ENCODE measurements at regions not wholly inside any gene's neighbourhood (a gene's known extent, or its start where the extent isn't known, plus 50 kb on each side); places are given as distances from the start of the nearest gene placed in this dataset.

GRCh38 chr11:69348414-69349235 lies 54.7 kb downstream of the MYEOV start:
- no peak overlapping the region for H3K27ac ChIP-seq (ENCODE audit: low read length)
- H3K4me1 ChIP-seq (ENCODE audit: control insufficient read depth, insufficient read depth, low read length), result no peaks in the 10 kb centered on the region
- H3K9ac ChIP-seq (ENCODE audit: low read length in 2 of 2), result no peak overlapping the region
- no peaks in the 10 kb centered on the region for H3K9me3 ChIP-seq (ENCODE audit: control insufficient read depth in 2 of 2, low read length in 2 of 2)
- H3K27me3 ChIP-seq (ENCODE audit: control insufficient read depth in 1 of 2, insufficient read depth in 2 of 2, low read length in 2 of 2), result peaks cover 0 to 2% of the 10 kb centered on the region in 2 donors
- no peak overlapping the region for H3K4me3 ChIP-seq (ENCODE audit: low read length in 2 of 2)
- H3K36me3 ChIP-seq (ENCODE audit: control insufficient read depth in 2 of 2, insufficient read depth in 2 of 2, low read length in 2 of 2), result no peaks in the 10 kb centered on the region

DNA sequence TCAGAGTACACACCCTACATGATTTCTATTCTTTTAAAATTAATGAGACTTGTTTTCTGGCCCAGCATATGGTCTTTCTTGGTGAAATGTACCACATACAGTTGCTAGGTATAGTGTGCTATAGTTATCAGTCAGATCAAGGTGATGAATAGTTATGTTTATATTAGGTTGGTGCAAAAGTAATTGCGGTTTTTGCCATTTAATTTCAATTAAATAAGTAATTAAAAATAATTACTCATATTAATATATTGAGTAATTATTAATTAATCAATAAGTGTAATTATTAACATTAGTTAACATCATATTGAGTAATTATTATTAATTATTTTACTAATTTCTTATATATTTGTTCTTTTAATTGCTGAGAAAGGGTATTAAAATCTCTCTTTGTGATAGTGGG lies 56.1 kb downstream of the MYEOV start:
- peaks cover 8% of the 10 kb centered on the region in 2 donors for H3K27me3 ChIP-seq (ENCODE audit: control insufficient read depth in 1 of 2, insufficient read depth in 2 of 2, low read length in 2 of 2)
- H3K36me3 ChIP-seq (ENCODE audit: control insufficient read depth in 2 of 2, insufficient read depth in 2 of 2, low read length in 2 of 2), result no peaks in the 10 kb centered on the region
- H3K4me3 ChIP-seq (ENCODE audit: low read length in 2 of 2), result no peak overlapping the region
- H3K4me1 ChIP-seq (ENCODE audit: control insufficient read depth, insufficient read depth, low read length), result no peaks in the 10 kb centered on the region
- no peak overlapping the region for H3K27ac ChIP-seq (ENCODE audit: low read length)
- no peak overlapping the region for H3K9ac ChIP-seq (ENCODE audit: low read length in 2 of 2)
- no peaks in the 10 kb centered on the region for H3K9me3 ChIP-seq (ENCODE audit: control insufficient read depth in 2 of 2, low read length in 2 of 2)

DNA sequence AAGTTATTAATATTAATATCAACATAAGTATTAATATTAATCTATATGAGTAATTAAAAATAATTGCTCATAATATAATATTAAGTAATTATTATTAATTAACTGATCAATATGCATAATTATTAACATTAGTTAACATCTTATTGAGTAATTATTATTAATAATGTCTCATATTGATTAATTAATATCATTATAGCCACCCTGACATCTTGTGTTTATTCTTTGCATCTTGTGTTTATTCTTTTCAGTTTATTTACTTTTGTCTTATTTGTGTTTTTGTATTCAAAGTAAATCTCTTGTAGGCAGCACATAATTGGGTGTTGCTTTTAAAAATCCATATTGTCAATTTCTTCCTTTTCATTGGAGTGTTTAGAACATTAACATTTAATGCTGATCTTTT lies 56.6 kb downstream of the MYEOV start:
- Histone ChIP-seq H3K9me3 (ENCODE audit: control insufficient read depth in 2 of 2, low read length in 2 of 2) (no peaks in the 10 kb centered on the region), H3K27ac (ENCODE audit: low read length) (no peak overlapping the region), H3K9ac (ENCODE audit: low read length in 2 of 2) (no peak overlapping the region), H3K36me3 (ENCODE audit: control insufficient read depth in 2 of 2, insufficient read depth in 2 of 2, low read length in 2 of 2) (no peaks in the 10 kb centered on the region), H3K4me1 (ENCODE audit: control insufficient read depth, insufficient read depth, low read length) (no peaks in the 10 kb centered on the region), H3K4me3 (ENCODE audit: low read length in 2 of 2) (no peak overlapping the region), H3K27me3 (ENCODE audit: control insufficient read depth in 1 of 2, insufficient read depth in 2 of 2, low read length in 2 of 2) (peaks cover 8% of the 10 kb centered on the region in 2 donors)

GRCh38 chr11:69351460-69351859 lies 57.5 kb downstream of the MYEOV start:
- H3K4me1 ChIP-seq (ENCODE audit: control insufficient read depth, insufficient read depth, low read length), result no peaks in the 10 kb centered on the region
- no peak overlapping the region for H3K9ac ChIP-seq (ENCODE audit: low read length in 2 of 2)
- H3K27me3 ChIP-seq (ENCODE audit: control insufficient read depth in 1 of 2, insufficient read depth in 2 of 2, low read length in 2 of 2), result peaks cover 8 to 11% of the 10 kb centered on the region in 2 donors
- H3K4me3 ChIP-seq (ENCODE audit: low read length in 2 of 2), result no peak overlapping the region
- no peaks in the 10 kb centered on the region for H3K9me3 ChIP-seq (ENCODE audit: control insufficient read depth in 2 of 2, low read length in 2 of 2)
- H3K36me3 ChIP-seq (ENCODE audit: control insufficient read depth in 2 of 2, insufficient read depth in 2 of 2, low read length in 2 of 2), result no peaks in the 10 kb centered on the region
- H3K27ac ChIP-seq (ENCODE audit: low read length), result no peak overlapping the region

GRCh38 chr11:69352166-69352565 lies 58.2 kb downstream of the MYEOV start:
- no peak overlapping the region for H3K9ac ChIP-seq (ENCODE audit: low read length in 2 of 2)
- no peak overlapping the region for H3K4me3 ChIP-seq (ENCODE audit: low read length in 2 of 2)
- H3K4me1 ChIP-seq (ENCODE audit: control insufficient read depth, insufficient read depth, low read length), result no peaks in the 10 kb centered on the region
- H3K36me3 ChIP-seq (ENCODE audit: control insufficient read depth in 2 of 2, insufficient read depth in 2 of 2, low read length in 2 of 2), result no peaks in the 10 kb centered on the region
- H3K27me3 ChIP-seq (ENCODE audit: control insufficient read depth in 1 of 2, insufficient read depth in 2 of 2, low read length in 2 of 2), result peaks cover 12% of the 10 kb centered on the region in 2 donors
- H3K27ac ChIP-seq (ENCODE audit: low read length), result no peak overlapping the region
- no peaks in the 10 kb centered on the region for H3K9me3 ChIP-seq (ENCODE audit: control insufficient read depth in 2 of 2, low read length in 2 of 2)

DNA sequence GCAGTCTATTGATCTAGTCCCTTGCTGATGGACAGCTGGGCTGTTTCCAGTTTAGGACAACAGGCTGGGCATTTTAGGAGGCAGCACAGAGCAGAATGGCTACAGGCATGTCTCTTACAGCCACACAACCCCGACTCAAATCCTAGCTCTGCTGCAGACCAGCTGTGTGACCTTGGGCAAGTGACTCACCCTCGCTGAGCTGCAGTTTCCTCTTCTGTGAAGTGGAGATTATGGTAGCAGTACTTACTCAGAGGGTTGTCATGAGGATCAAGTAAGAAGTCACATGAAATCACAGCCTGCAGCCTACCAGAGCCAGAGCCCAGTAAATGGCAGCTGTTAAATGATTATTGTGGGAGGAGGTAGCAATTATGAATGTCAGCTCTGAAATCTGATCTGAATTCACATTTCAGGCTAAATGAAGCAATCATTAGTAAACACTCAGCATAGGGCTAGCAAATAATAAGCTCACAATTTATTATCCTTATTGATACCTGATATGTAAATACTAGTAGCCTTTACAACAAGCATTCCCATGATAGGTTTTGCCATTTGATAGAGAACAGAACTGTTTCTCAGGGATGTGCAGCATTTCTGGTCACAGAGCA lies 58.9 kb downstream of the MYEOV start:
- H3K9me3 ChIP-seq (ENCODE audit: control insufficient read depth in 2 of 2, low read length in 2 of 2), result no peaks in the 10 kb centered on the region
- no peaks in the 10 kb centered on the region for H3K36me3 ChIP-seq (ENCODE audit: control insufficient read depth in 2 of 2, insufficient read depth in 2 of 2, low read length in 2 of 2)
- peaks cover 12 to 15% of the 10 kb centered on the region in 2 donors for H3K27me3 ChIP-seq (ENCODE audit: control insufficient read depth in 1 of 2, insufficient read depth in 2 of 2, low read length in 2 of 2)
- H3K4me3 ChIP-seq (ENCODE audit: low read length in 2 of 2), result no peak overlapping the region
- H3K27ac ChIP-seq (ENCODE audit: low read length), result no peak overlapping the region
- no peaks in the 10 kb centered on the region for H3K4me1 ChIP-seq (ENCODE audit: control insufficient read depth, insufficient read depth, low read length)
- H3K9ac ChIP-seq (ENCODE audit: low read length in 2 of 2), result no peak overlapping the region

GRCh38 chr11:69353696-69354544 lies 60.0 kb downstream of the MYEOV start:
- peaks cover 12 to 15% of the 10 kb centered on the region in 2 donors for H3K27me3 ChIP-seq (ENCODE audit: control insufficient read depth in 1 of 2, insufficient read depth in 2 of 2, low read length in 2 of 2)
- H3K9me3 ChIP-seq (ENCODE audit: control insufficient read depth in 2 of 2, low read length in 2 of 2), result no peaks in the 10 kb centered on the region
- no peaks in the 10 kb centered on the region for H3K4me1 ChIP-seq (ENCODE audit: control insufficient read depth, insufficient read depth, low read length)
- H3K27ac ChIP-seq (ENCODE audit: low read length), result no peak overlapping the region
- no peak overlapping the region for H3K9ac ChIP-seq (ENCODE audit: low read length in 2 of 2)
- no peaks in the 10 kb centered on the region for H3K36me3 ChIP-seq (ENCODE audit: control insufficient read depth in 2 of 2, insufficient read depth in 2 of 2, low read length in 2 of 2)
- H3K4me3 ChIP-seq (ENCODE audit: low read length in 2 of 2), result no peak overlapping the region

- Histone ChIP-seq H3K36me3 (ENCODE audit: control insufficient read depth in 2 of 2, insufficient read depth in 2 of 2, low read length in 2 of 2) (no peaks in the 10 kb centered on the region), H3K9ac (ENCODE audit: low read length in 2 of 2) (no peak overlapping the region), H3K4me3 (ENCODE audit: low read length in 2 of 2) (no peak overlapping the region), H3K9me3 (ENCODE audit: control insufficient read depth in 2 of 2, low read length in 2 of 2) (peaks cover under 1% of the 10 kb centered on the region in 2 donors), H3K27me3 (ENCODE audit: control insufficient read depth in 1 of 2, insufficient read depth in 2 of 2, low read length in 2 of 2) (peaks cover 12 to 15% of the 10 kb centered on the region in 2 donors), H3K27ac (ENCODE audit: low read length) (no peak overlapping the region), H3K4me1 (ENCODE audit: control insufficient read depth, insufficient read depth, low read length) (no peaks in the 10 kb centered on the region)
Observed at GRCh38 chr11:69354545-69354897, 60.6 kb downstream of the MYEOV start.

DNA sequence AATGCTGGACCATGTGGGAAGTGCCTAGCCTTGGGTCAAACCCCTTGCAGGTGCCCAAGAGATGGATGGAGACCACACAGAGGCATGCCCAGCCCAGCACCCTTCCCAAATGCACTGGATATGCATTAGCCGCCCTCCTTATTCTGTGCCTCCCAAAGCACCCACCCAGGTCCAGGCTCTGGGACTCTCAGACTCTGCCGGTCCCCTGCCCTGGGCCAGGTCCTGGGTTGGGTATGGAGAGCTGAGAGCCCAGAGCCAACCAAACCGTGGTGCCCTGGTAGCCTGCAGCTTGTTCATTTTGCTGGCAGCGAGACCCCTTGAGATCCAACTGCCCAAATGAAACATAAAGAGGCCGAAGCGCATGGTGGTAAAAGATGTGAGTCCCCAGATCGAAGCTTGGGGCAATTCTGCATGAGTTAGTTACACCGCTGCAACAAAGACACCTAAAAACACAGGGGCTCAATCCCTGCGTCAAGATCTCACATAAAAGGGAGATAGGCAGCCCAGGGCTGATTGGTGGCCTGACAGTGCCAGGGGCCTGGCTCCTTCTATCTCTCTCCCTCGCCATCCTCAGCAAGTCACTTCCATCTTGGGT lies 61.5 kb downstream of the MYEOV start:
- H3K4me3 ChIP-seq (ENCODE audit: low read length in 2 of 2), result no peak overlapping the region
- H3K27ac ChIP-seq (ENCODE audit: low read length), result no peak overlapping the region
- no peak overlapping the region for H3K9ac ChIP-seq (ENCODE audit: low read length in 2 of 2)
- peaks cover 8% of the 10 kb centered on the region in 2 donors for H3K9me3 ChIP-seq (ENCODE audit: control insufficient read depth in 2 of 2, low read length in 2 of 2)
- H3K36me3 ChIP-seq (ENCODE audit: control insufficient read depth in 2 of 2, insufficient read depth in 2 of 2, low read length in 2 of 2), result no peaks in the 10 kb centered on the region
- H3K4me1 ChIP-seq (ENCODE audit: control insufficient read depth, insufficient read depth, low read length), result no peaks in the 10 kb centered on the region
- peaks cover 12 to 17% of the 10 kb centered on the region in 2 donors for H3K27me3 ChIP-seq (ENCODE audit: control insufficient read depth in 1 of 2, insufficient read depth in 2 of 2, low read length in 2 of 2)

DNA sequence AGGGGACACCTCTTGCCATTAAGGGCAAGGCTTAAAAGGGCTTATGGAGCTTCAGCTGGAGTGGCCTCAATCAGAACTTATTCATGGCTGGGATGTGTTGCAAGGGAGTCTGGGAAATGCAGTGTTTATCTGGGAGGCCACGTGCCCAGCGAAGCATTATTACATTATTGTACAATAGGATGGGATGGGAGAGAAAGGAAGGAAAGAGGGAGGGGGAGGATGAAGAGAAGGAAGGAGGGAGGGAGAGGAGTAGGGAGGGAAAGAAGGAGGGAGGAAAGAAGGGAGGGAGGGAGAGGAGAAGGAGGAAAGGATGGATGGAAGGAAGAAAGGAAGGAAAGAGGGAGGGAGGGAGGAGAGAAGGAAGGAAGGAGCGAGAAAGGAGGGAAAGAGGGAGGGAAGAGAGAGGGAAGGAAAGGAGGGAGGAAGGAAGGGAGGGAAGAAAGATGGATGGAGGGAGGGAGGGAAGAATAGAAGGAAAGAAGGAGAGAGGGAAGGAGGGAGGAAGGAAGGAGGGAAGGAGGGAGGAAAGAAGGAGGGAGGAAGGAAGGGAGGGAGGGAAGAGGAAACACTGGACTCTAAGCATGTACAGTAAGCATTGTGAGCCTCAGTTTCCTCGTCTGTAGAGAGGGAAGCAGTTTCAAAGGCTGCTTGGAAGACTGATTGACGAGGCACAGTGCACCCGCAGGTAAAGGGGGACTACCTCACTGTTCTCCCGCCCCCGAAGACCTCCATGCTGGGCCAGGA lies 62.2 kb downstream of the MYEOV start:
- H3K4me3 ChIP-seq (ENCODE audit: low read length in 2 of 2), result no peak overlapping the region
- H3K9ac ChIP-seq (ENCODE audit: low read length in 2 of 2), result no peak overlapping the region
- H3K27ac ChIP-seq (ENCODE audit: low read length), result no peak overlapping the region
- no peaks in the 10 kb centered on the region for H3K4me1 ChIP-seq (ENCODE audit: control insufficient read depth, insufficient read depth, low read length)
- peaks cover 8% of the 10 kb centered on the region in 2 donors for H3K9me3 ChIP-seq (ENCODE audit: control insufficient read depth in 2 of 2, low read length in 2 of 2)
- H3K27me3 ChIP-seq (ENCODE audit: control insufficient read depth in 1 of 2, insufficient read depth in 2 of 2, low read length in 2 of 2), result peaks cover 12 to 18% of the 10 kb centered on the region in 2 donors
- no peaks in the 10 kb centered on the region for H3K36me3 ChIP-seq (ENCODE audit: control insufficient read depth in 2 of 2, insufficient read depth in 2 of 2, low read length in 2 of 2)
